Keratinocyte (primary cell): ENCODE measurements at regions not wholly inside any gene's neighbourhood (a gene's known extent, or its start where the extent isn't known, plus 50 kb on each side); places are given as distances from the start of the nearest gene placed in this dataset.

Experiments used
- DNase-seq: peaks from one replicate; pipeline ENCODE4 v3.0.0-alpha.2; 2011; ENCODE audit warnings: low read depth, missing footprints, low spot score
- FAIRE-seq: peaks from 2 replicates; lab custom pipeline; 2011; peaks lifted over from hg19 to GRCh38; lab: Jason Lieb, UNC
- H2AFZ ChIP-seq: 2 replicates; pipeline ENCODE4 v1.6.0; 2012; ENCODE audit warnings: low read length, control low read depth, inconsistent platforms; ENCODE audit not compliant: control insufficient read depth
- H3K27ac ChIP-seq: 2 replicates; pipeline ENCODE4 v1.5.1; 2011; ENCODE audit warnings: low read length; ENCODE audit not compliant: control insufficient read depth, insufficient read depth
- H3K27me3 ChIP-seq: 3 replicates; pipeline ENCODE4 v1.6.0; 2011; ENCODE audit warnings: low read length; ENCODE audit not compliant: control insufficient read depth, insufficient read depth; ENCODE audit errors: extremely low read depth
- H3K36me3 ChIP-seq, 2 experiments: 2 replicates in 1 of 2; 3 replicates in 1 of 2; pipeline ENCODE4 v1.5.1; 2011; ENCODE audit warnings: low read length in 2 of 2, mild to moderate bottlenecking in 1 of 2; ENCODE audit not compliant: control insufficient read depth in 2 of 2, insufficient read depth in 2 of 2; ENCODE audit errors: extremely low read depth in 1 of 2
- H3K4me1 ChIP-seq: 3 replicates; pipeline ENCODE4 v1.5.1; 2011; ENCODE audit warnings: low read length; ENCODE audit not compliant: control insufficient read depth, insufficient read depth; ENCODE audit errors: extremely low read depth
- H3K4me2 ChIP-seq: 3 replicates; pipeline ENCODE4 v1.6.0; 2011; ENCODE audit warnings: low read depth, low read length; ENCODE audit not compliant: control insufficient read depth, insufficient read depth; ENCODE audit errors: extremely low read depth
- H3K4me3 ChIP-seq, 3 experiments: fragments of 200-600 bp in 1 of 3; sonication (generic) in 1 of 3; 2 replicates in 2 of 3; 3 replicates in 1 of 3; pipeline ENCODE4 v1.5.1; 2011 to 2016; ENCODE audit warnings: low read length in 3 of 3, mild to moderate bottlenecking in 3 of 3, control low read depth in 2 of 3, inconsistent platforms in 1 of 3, low read depth in 1 of 3, mixed read lengths in 1 of 3, mixed run types in 1 of 3, moderate library complexity in 1 of 3; ENCODE audit not compliant: control insufficient read depth in 2 of 3, insufficient read depth in 2 of 3; ENCODE audit errors: extremely low read depth in 1 of 3
- H3K79me2 ChIP-seq: 2 replicates; pipeline ENCODE4 v1.6.0; 2012; ENCODE audit warnings: low read length; ENCODE audit not compliant: control insufficient read depth, insufficient read depth
- H3K9ac ChIP-seq: 3 replicates; pipeline ENCODE4 v1.6.0; 2011; ENCODE audit warnings: low read length; ENCODE audit not compliant: control insufficient read depth, insufficient read depth; ENCODE audit errors: extremely low read depth
- H3K9me1 ChIP-seq: 3 replicates; pipeline ENCODE4 v1.6.0; 2011; ENCODE audit warnings: low read length; ENCODE audit not compliant: control insufficient read depth, insufficient read depth; ENCODE audit errors: extremely low read depth
- H3K9me3 ChIP-seq: 2 replicates; pipeline ENCODE4 v1.5.1; 2012; ENCODE audit warnings: low read depth, low read length; ENCODE audit not compliant: control insufficient read depth
- H4K20me1 ChIP-seq: 3 replicates; pipeline ENCODE4 v1.6.0; 2011; ENCODE audit warnings: low read length; ENCODE audit not compliant: control insufficient read depth, insufficient read depth; ENCODE audit errors: extremely low read depth
- EZH2 ChIP-seq: IDR thresholded peaks from one replicate; pipeline ENCODE4 v1.6.1; 2012; ENCODE audit warnings: inconsistent platforms, mild to moderate bottlenecking, low read length, moderate library complexity
- dilution Hi-C: fragments of 300-500 bp; cut with MboI; formaldehyde crosslinking; loops from one replicate; pipeline ENCODE4 v1.7.0; 2020; ENCODE audit warnings: low sequenced_read_pairs; ENCODE audit not compliant: extremely low pct_ligation_motif_present
- TF ChIP-seq, protein P1 (sequence below), 3 experiments: IDR thresholded peaks in 1 of 3; conservative IDR thresholded peaks in 1 of 3; optimal IDR thresholded peaks in 1 of 3; 2 replicates in 2 of 3; 3 replicates in 1 of 3; pipeline versions ENCODE3 to v1.5.1; 2011; ENCODE audit warnings: low read length in 3 of 3, mild to moderate bottlenecking in 3 of 3, moderate library complexity in 2 of 3, control low read depth in 1 of 3, inconsistent platforms in 1 of 3; ENCODE audit not compliant: insufficient read depth in 2 of 3; ENCODE audit errors: extremely low read depth in 1 of 3

GRCh38 chr15:53288542-53288941 lies 470.9 kb downstream of the WDR72 start:
- DNase-seq, result no peak
- H3K79me2 ChIP-seq, result no peaks in the 10 kb centered on the region
- no peak for FAIRE-seq
- no peak overlapping the region for H2AFZ ChIP-seq
- dilution Hi-C loops, result no loop called here
- H3K27ac ChIP-seq, result no peak overlapping the region
- H3K36me3 ChIP-seq, result no peaks in the 10 kb centered on the region
- H3K27me3 ChIP-seq, result no peaks in the 10 kb centered on the region
- no peaks in the 10 kb centered on the region for H3K9me3 ChIP-seq
- TF ChIP-seq EZH2, result no peak
- TF ChIP-seq, protein P1, sequence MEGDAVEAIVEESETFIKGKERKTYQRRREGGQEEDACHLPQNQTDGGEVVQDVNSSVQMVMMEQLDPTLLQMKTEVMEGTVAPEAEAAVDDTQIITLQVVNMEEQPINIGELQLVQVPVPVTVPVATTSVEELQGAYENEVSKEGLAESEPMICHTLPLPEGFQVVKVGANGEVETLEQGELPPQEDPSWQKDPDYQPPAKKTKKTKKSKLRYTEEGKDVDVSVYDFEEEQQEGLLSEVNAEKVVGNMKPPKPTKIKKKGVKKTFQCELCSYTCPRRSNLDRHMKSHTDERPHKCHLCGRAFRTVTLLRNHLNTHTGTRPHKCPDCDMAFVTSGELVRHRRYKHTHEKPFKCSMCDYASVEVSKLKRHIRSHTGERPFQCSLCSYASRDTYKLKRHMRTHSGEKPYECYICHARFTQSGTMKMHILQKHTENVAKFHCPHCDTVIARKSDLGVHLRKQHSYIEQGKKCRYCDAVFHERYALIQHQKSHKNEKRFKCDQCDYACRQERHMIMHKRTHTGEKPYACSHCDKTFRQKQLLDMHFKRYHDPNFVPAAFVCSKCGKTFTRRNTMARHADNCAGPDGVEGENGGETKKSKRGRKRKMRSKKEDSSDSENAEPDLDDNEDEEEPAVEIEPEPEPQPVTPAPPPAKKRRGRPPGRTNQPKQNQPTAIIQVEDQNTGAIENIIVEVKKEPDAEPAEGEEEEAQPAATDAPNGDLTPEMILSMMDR (optimal IDR thresholded peaks at IDR 0.05 in 1 of 3, IDR thresholded peaks at IDR 0.05 in 1 of 3, conservative IDR thresholded peaks at IDR 0.05 in 1 of 3; ENCODE audit: extremely low read depth in 1 of 3, insufficient read depth in 2 of 3, low read length in 3 of 3), result no peak
- H3K9me1 ChIP-seq, result no peaks in the 10 kb centered on the region
- H4K20me1 ChIP-seq, result no peaks in the 10 kb centered on the region
- H3K4me1 ChIP-seq, result no peaks in the 10 kb centered on the region
- H3K4me3 ChIP-seq, result no peak overlapping the region
- no peak overlapping the region for H3K4me2 ChIP-seq
- no peak overlapping the region for H3K9ac ChIP-seq

DNA sequence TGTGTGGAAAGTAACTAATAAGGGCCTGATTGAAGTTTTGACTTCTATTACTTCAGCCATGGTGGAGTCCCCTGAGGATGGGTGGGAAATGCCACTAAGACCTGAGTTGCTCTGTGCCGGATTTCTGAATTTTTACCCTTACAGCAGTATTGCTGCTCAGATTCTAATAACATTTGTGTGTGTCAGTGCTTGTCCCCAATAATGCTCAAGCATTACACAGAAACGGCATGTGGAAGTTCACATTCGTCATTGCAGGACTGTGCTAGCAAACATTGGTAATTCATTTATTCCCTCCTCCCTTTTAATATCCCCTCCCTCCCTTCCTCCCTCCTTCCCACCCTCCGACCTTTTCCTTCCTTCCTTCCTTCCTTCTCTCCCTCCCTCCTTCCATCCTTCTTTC lies 484.5 kb upstream of the ONECUT1 start:
- DNase-seq (no peak), FAIRE-seq (no peak)
- TF ChIP-seq, protein P1 (optimal IDR thresholded peaks at IDR 0.05 in 1 of 3, IDR thresholded peaks at IDR 0.05 in 1 of 3, conservative IDR thresholded peaks at IDR 0.05 in 1 of 3; ENCODE audit: extremely low read depth in 1 of 3, insufficient read depth in 2 of 3, low read length in 3 of 3), result no peak
- no peak for TF ChIP-seq EZH2
- Histone ChIP-seq H3K4me1 (no peaks in the 10 kb centered on the region), H3K9ac (no peak overlapping the region), H3K4me2 (no peak overlapping the region), H3K79me2 (no peaks in the 10 kb centered on the region), H2AFZ (no peak overlapping the region), H3K9me1 (no peaks in the 10 kb centered on the region), H3K36me3 (no peaks in the 10 kb centered on the region), H3K9me3 (no peaks in the 10 kb centered on the region), H3K4me3 (no peak overlapping the region), H3K27ac (no peak overlapping the region), H4K20me1 (no peaks in the 10 kb centered on the region), H3K27me3 (no peaks in the 10 kb centered on the region)
- dilution Hi-C loops, result no loop called here
